Astrocyte of the cerebellum (primary cell): ENCODE measurements at regions not wholly inside any gene's neighbourhood (a gene's known extent, or its start where the extent isn't known, plus 50 kb on each side); places are given as distances from the start of the nearest gene placed in this dataset.
A peak's percentile ranks its signal among the peaks of the same experiment; 100 is the strongest.
"Not testable (repeated sequence)": the region's sequence is repeated elsewhere in the genome, so short reads cannot be mapped to it uniquely, and the experiment has no call there.

Experiments
- DNase-seq: peaks from one replicate; pipeline ENCODE4 v3.0.0-alpha.2; 2011; ENCODE audit warnings: low read depth
- H3K4me3 ChIP-seq: 2 replicates; pipeline ENCODE4 v1.5.1; 2011; ENCODE audit warnings: mild to moderate bottlenecking, low read depth, low read length, moderate library complexity
- in situ Hi-C: cut with HindIII; loops from 2 replicates; pipeline ENCODE4 v1.10.0; 2017; ENCODE audit warnings: low sequenced_read_pairs
- TF ChIP-seq, protein P1 (sequence below): IDR thresholded peaks from 2 replicates; pipeline ENCODE4 v1.5.1; 2012; ENCODE audit warnings: low read length, low read depth, moderate library complexity, mild to moderate bottlenecking; ENCODE audit errors: missing control alignments

DNA sequence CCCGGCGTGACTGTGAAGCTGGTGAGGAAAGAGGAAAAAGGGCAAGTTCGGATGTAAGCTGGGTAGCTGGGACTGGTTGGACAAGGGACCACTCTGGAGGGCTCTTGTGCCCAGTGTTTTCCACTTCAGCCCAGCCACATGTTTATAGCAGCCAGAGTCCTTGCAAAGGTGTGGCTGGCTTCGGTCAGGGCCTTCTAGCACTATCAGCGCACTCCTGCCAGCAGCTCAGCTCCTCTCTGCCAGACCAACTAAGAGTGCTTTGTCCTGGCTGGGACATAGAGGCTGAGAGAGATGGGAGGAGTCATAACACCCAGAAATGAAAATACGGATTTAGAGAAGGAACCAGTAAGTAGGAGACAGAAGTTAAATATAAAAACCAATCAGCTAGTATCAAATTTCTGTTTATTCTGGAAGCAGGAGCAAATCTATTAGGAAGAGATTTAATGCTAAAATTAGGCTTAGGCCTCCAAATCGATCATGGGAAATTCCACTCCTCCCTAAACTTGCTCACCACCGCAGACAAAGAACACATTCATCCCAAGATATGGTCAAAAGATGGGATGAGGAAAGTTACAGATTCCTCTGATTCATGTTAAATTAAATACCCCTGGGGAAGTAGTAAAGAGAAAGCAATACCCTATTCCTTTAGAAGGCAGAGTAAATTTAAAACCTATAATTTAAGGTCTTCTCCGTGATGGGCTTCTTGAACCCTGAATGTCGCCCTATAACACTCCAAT is 135.0 kb downstream of the RALA start:
- no peak overlapping the region for H3K4me3 ChIP-seq
- in situ Hi-C loops: no loop called here
- DNase-seq: no peak
- TF ChIP-seq, protein P1, sequence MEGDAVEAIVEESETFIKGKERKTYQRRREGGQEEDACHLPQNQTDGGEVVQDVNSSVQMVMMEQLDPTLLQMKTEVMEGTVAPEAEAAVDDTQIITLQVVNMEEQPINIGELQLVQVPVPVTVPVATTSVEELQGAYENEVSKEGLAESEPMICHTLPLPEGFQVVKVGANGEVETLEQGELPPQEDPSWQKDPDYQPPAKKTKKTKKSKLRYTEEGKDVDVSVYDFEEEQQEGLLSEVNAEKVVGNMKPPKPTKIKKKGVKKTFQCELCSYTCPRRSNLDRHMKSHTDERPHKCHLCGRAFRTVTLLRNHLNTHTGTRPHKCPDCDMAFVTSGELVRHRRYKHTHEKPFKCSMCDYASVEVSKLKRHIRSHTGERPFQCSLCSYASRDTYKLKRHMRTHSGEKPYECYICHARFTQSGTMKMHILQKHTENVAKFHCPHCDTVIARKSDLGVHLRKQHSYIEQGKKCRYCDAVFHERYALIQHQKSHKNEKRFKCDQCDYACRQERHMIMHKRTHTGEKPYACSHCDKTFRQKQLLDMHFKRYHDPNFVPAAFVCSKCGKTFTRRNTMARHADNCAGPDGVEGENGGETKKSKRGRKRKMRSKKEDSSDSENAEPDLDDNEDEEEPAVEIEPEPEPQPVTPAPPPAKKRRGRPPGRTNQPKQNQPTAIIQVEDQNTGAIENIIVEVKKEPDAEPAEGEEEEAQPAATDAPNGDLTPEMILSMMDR: no peak

DNA sequence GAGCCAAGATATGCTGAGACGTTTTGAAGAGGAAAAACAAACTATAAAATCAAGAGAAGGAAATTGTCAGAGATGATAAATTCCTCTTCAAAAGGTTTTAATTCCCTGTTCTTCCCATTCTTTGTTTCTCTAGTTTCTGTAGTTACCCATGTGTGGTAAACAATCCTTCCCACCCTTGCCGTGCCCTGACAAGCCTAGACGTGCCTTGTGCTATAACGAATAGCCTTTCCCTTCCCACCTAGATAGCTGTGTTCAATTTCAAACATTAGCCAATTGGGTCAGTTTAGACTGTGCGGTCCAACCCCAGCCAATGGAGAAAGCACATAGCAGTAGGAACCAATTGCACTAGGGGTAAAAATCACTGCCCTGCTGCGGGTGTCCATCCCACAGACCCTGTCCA is 138.1 kb downstream of the RALA start:
- TF ChIP-seq, protein P1: no peak
- H3K4me3 ChIP-seq: no peak overlapping the region
- DNase-seq: no peak
- in situ Hi-C loops: no loop called here

DNA sequence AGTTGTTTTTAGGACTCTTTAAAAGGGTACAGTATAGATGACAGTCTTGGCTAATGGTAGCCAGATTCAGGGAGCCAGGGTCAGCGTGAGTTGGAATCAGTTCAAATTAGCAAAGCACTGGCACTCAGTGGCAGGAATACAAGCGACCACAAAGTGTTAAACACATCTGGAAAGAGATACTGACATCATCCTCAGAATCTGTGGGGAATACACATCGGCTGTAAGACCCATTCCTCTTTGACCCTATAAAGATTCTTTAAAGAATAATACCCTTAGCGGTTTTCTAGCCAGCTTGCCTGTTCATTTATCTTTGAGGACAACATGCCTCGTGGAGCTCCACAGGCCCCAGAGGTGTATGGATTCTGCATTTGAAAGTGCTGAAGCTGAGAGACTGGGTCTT is 139.1 kb downstream of the RALA start:
- H3K4me3 ChIP-seq, DNase-seq, in situ Hi-C loops: not testable (repeated sequence)

DNA sequence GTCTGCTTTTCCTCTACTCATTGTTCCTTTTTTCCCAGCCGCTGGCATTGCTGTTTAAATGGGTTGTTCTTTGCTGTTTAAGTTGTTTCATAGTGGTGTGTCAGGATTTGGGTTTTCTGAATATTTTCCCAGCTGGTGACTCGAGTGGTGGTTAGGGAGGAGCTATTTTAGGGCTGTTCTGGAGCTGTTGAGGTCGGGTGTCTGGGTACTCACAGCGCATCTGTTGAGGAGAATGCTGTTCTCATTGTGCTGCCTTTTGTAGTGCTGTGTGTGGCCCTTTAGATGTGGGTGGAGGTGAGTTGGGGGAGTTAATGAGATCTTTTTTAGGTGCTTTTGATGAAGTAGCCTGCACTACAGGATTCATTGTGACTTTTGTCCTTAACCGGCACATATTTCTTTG is 139.5 kb downstream of the RALA start:
- H3K4me3 ChIP-seq, in situ Hi-C loops: not testable (repeated sequence)
- peak; percentile 9 for DNase-seq

DNA sequence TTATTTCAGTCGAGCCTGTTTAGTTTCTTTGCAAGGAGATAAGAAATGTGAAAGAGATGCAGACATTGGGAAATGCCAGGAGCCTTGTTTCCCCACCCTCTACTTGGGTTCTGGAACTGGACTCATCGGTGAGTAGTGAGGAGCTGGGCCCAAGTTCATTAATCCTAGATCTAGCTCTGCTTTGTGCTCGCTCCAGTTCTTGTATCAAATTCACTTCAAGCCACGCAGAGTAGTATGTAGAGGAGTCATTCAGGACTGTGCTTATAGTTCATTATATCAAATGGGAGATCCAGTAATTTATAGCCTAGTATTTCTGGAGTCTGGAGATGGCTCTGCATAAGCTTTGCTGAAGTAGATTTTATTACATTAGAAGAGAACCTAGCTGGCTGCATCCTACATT is 142.5 kb downstream of the RALA start:
- in situ Hi-C loops: not testable (repeated sequence)

DNA sequence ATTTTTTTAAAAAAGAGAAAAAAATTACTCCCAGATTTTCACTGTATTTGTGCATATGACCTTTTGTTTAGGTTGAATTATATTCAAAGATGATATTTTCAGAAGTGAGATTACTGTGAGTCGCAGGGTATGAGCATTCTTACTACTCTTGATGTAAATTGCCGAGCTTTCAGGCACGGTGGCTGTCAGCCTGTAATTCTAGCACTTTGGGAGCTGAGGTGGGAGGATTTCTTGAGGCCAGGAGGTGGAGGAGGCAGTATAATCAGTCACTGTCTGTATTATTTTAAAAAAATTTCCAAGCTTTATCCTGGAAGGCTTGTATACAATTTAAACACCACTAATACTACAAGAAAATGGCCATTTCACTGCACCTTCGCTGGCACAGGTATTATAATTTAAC is 145.1 kb downstream of the RALA start:
- in situ Hi-C loops, DNase-seq, H3K4me3 ChIP-seq: not testable (repeated sequence)

More for the DNA sequence above, 142.5 kb downstream of the RALA start:
- H3K4me3 ChIP-seq, DNase-seq: not testable (repeated sequence)

DNA sequence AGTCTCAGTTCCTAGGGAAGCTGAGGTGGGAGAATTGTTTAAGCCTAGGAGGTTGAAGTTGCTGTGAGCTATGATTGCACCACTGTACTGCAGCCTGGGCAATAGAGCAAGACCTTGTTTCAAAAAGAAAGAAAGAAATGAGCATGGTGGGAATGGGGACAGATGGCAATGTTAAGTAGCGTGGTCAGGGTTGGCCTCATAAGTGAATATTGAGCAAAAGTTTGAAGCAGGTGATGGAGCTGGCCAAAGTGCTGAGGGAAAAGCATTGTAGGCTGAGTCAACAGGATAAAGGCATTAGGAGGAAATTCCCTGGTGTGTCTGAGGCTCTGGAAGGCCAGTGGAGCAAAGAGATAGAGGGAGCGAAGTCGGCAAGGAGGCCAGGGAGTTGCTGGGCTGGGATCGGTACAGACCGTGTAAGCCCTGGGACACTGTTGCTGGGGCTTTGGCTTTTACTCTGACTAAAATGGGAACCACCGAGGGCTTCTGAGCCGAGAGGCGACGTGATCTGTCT is 151.0 kb downstream of the RALA start:
- H3K4me3 ChIP-seq, in situ Hi-C loops, DNase-seq: not testable (repeated sequence)

DNA sequence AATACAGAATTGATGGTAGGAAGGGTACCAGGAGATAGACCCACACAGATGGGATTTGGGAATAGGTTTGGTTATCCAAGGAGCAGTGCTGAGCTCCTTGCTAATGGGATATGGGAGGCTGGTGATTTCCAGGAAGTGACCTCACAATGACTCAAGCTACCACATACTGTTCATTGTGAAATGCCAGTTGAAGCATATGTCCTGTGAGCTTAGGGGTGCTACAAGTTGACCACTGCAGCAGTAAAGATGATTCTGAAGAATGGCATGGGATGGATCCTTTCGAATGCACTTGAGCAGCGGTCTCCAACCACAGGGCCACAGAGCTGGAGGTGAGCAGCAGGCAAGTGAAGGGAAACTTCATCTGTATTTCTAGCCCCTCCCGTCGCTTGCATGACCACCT is 158.2 kb downstream of the RALA start:
- DNase-seq, H3K4me3 ChIP-seq, in situ Hi-C loops: not testable (repeated sequence)

DNA sequence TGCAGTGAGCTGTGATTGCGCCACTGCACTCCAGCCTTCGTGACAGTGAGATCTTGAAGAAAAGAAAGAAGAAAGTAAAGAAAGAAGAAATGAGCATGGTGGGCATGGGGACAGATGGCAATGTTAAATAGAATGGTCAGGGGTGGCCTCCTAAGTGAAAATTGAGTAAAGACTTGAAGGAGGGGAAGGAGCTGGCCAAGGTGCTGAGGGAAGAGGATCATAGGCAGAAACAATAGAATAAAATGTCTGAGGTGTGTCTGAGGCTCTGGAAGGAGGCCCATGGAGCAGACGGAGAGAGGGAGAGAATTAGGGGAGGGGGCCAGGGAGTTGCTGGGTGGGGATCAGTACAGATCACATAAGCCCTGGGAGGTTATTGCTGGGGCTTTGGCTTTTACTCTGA is 163.1 kb downstream of the RALA start:
- in situ Hi-C loops, H3K4me3 ChIP-seq, DNase-seq: not testable (repeated sequence)

DNA sequence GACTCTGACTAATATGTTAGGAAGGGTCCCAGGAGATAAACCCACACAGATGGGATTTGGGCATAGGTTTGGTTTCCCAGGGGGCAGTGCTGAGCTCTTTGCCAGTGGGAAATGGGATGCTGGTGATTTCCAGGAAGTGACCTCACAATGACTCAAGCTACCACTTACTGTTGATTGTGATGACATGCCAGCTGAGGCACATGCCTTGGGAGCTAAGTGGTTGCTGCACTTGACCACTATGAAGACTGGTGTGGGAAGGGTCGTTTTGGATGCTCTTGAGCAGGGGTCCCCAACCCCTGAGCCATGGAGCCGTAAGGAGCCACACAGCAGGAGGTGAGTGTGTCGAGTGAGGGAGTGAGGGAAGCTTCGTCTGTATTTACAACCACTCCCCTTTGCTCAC is 159.0 kb upstream of the CDK13 start:
- in situ Hi-C loops, DNase-seq, H3K4me3 ChIP-seq: not testable (repeated sequence)

DNA sequence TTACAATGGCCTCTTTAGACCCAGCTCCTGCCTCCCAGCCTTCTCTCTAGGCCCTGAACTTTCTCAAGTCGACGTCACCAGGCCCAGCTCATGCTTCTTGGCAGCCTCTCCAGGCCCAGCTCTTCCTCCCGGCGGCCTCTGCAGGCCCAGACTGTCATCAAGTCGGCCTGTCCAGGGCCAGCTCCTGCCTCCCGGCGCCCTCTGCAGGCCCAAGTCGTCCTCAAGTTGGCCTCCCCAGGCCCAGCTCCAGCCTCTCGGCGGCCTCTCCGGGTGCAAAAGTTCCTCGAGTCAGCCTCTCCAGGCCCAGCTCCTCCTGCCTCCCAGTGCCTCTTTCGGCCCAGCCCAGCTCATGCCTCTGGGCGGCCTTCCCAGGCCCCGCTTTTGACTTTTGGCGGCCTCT is 158.1 kb upstream of the CDK13 start:
- H3K4me3 ChIP-seq, DNase-seq, in situ Hi-C loops: not testable (repeated sequence)

DNA sequence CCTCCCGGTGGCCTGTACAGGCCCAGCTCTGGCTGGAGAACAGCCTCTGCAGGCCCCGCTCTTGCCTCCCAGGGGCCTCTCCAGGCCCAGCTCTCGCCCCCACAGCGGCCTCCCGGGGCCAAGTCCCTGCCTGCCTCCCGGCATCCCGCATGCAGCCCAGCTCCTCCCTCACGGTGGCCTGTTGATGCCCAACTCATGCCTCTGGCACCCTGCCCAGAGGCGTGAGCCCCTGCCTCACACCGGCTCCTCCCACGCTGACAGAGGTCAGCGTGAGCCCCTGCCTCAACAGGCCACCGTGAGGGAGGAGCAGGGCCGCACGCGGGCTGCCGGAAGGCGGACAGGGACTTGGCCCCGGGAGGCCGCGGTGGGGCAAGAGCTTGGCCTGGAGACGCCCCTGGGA is 157.0 kb upstream of the CDK13 start:
- H3K4me3 ChIP-seq, DNase-seq, in situ Hi-C loops: not testable (repeated sequence)

DNA sequence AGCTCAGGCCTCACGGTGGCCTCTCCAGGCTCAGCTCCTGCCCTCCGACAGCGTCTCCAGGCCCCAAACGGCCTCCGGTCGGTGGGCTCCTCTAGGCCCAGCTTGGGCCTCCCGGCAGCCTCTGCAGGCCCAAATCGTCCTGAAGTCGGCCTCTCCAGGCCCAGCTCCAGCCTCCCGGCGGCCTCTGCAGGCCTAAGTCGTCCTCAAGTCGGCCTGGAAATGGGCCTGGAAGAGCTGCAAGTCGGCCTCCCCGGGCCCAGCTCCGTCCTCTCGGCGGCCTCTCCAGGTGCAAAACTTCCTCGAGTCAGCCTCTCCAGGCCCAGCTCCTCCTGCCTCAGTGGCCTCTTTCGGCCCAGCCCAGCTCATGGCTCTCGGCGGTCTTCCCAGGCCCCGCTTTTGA is 156.2 kb upstream of the CDK13 start:
- H3K4me3 ChIP-seq, DNase-seq, in situ Hi-C loops: not testable (repeated sequence)

DNA sequence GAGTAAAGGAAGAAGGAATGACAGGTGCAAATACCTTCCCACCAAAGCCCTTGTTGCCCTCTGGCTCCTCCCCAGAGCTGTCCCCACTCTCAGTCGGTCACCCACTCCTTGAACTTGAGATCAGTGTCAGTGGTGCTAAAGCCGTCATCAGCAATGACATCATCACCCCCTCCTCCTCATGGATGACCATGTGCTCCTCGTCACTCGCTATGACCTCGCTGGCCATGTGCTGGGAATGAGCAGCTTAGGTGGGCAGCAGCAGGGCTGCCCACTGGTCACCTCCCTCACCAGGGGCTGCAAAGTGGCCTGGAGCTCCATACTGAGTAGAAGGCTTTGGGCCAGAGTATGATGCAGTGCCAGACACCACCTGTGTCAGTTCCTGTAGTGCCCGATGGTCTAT is 153.1 kb upstream of the CDK13 start:
- H3K4me3 ChIP-seq, DNase-seq, in situ Hi-C loops: not testable (repeated sequence)

DNA sequence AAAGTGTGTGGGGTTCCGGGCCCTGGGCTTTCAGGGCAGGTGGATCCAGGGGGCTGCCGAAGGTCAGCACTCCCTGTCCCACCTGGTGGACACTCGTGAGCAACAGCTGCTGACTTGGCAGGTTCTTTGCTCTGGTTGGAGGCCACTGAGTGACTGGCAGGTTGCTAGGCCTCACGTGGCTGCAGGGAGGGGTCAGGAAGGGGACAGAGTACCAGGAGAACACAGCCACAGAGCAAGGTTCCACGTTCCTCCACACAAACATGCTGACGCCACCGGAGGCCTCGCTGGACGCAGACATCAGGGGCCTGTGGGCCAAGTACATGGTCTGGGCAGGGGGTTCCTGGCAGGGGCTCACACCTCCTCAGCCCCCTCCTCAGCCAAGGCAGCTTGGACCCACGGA is 152.0 kb upstream of the CDK13 start:
- in situ Hi-C loops: not testable (repeated sequence)

More for the DNA sequence above, 152.0 kb upstream of the CDK13 start:
- H3K4me3 ChIP-seq, DNase-seq: not testable (repeated sequence)
